A673 (cell line): ENCODE measurements at regions not wholly inside any gene's neighbourhood (a gene's known extent, or its start where the extent isn't known, plus 50 kb on each side); places are given as distances from the start of the nearest gene placed in this dataset.

Source experiments
- CTCF ChIP-seq: fragments of 300-800, 200-600 bp; sonication (generic); conservative IDR thresholded peaks from 2 replicates; pipeline ENCODE4 v1.5.1; 2017; ENCODE audit warnings: low read depth, mild to moderate bottlenecking, antibody characterized with exemption, low read length, moderate library complexity, mixed read lengths
- EZH2 ChIP-seq: fragments of 200-600 bp; sonication (generic); IDR thresholded peaks from 2 replicates; pipeline ENCODE4 v1.6.1; 2017; ENCODE audit warnings: borderline replicate concordance, low read depth, mild to moderate bottlenecking, mixed read lengths, antibody characterized with exemption, low read length; ENCODE audit not compliant: poor library complexity, severe bottlenecking

- TF ChIP-seq CTCF = no peak
- no peak for TF ChIP-seq EZH2
These were observed 147.6 kb upstream of the ECI2 start for GRCh38 chr6:4282926-4283325.
